Loucy (cell line): ENCODE measurements at regions not wholly inside any gene's neighbourhood (a gene's known extent, or its start where the extent isn't known, plus 50 kb on each side); places are given as distances from the start of the nearest gene placed in this dataset.

ENCODE experiments used
- H2AFZ ChIP-seq: fragments of 200-600 bp; sonication (generic); 2 replicates; pipeline ENCODE4 v1.6.0; 2016; ENCODE audit warnings: antibody characterized with exemption, mild to moderate bottlenecking, low read length, moderate library complexity
- H3F3A ChIP-seq: fragments of 200-600 bp; 2 replicates; pipeline ENCODE4 v1.6.0; 2016; ENCODE audit warnings: antibody characterized with exemption, low read depth, mild to moderate bottlenecking
- H3K27me3 ChIP-seq: fragments of 200-600 bp; sonication (generic); 2 replicates; pipeline ENCODE4 v1.6.1; 2014; ENCODE audit warnings: low read length, mild to moderate bottlenecking; ENCODE audit not compliant: insufficient read depth, poor library complexity, severe bottlenecking
- H3K36me3 ChIP-seq: fragments of 200-600 bp; sonication (generic); 2 replicates; pipeline ENCODE4 v1.6.1; 2016; ENCODE audit warnings: low read length; ENCODE audit not compliant: insufficient read depth
- H3K4me1 ChIP-seq: fragments of 200-600 bp; sonication (generic); 2 replicates; pipeline ENCODE4 v1.5.1; 2014; ENCODE audit warnings: low read length, mild to moderate bottlenecking; ENCODE audit not compliant: insufficient read depth, poor library complexity, severe bottlenecking
- H3K4me2 ChIP-seq: fragments of 200-600 bp; sonication (generic); 2 replicates; pipeline ENCODE4 v1.6.0; 2014; ENCODE audit warnings: antibody characterized with exemption, low read length, low read depth, mild to moderate bottlenecking; ENCODE audit not compliant: poor library complexity, severe bottlenecking
- H3K4me3 ChIP-seq: fragments of 200-600 bp; sonication (generic); 2 replicates; pipeline ENCODE4 v1.5.1; 2014; ENCODE audit warnings: low read length, mild to moderate bottlenecking, mixed read lengths; ENCODE audit not compliant: poor library complexity, severe bottlenecking
- H3K79me2 ChIP-seq: fragments of 200-600 bp; sonication (generic); 2 replicates; pipeline ENCODE4 v1.6.1; 2014; ENCODE audit warnings: low read length; ENCODE audit not compliant: insufficient read depth
- H3K9ac ChIP-seq: fragments of 200-600 bp; sonication (generic); 2 replicates; pipeline ENCODE4 v1.6.0; 2014; ENCODE audit warnings: mild to moderate bottlenecking, low read depth, low read length, moderate library complexity; ENCODE audit not compliant: poor library complexity, severe bottlenecking
- H3K9me2 ChIP-seq: fragments of 200-600 bp; sonication (generic); replicated peaks from 2 replicates; pipeline ENCODE4 v1.6.1; 2016; ENCODE audit warnings: low read depth, low read length, mixed read lengths
- H3K9me3 ChIP-seq: fragments of 200-600 bp; sonication (generic); 2 replicates; pipeline ENCODE4 v1.6.1; 2014; ENCODE audit warnings: mild to moderate bottlenecking, antibody characterized with exemption, low read length, low read depth; ENCODE audit not compliant: insufficient read depth
- H4K20me1 ChIP-seq: fragments of 200-600 bp; sonication (generic); 2 replicates; pipeline ENCODE4 v1.6.0; 2014; ENCODE audit warnings: antibody characterized with exemption, low read length, mild to moderate bottlenecking; ENCODE audit not compliant: insufficient read depth, poor library complexity, severe bottlenecking
- CTCF ChIP-seq: fragments of 200-600 bp; sonication (generic); conservative IDR thresholded peaks from 2 replicates; pipeline ENCODE4 v1.5.1; 2014; ENCODE audit warnings: mild to moderate bottlenecking, antibody characterized with exemption, low read length
- EZH2phosphoT487 ChIP-seq: fragments of 200-600 bp; IDR thresholded peaks from 2 replicates; pipeline ENCODE4 v1.6.1; 2018; ENCODE audit warnings: antibody characterized with exemption, mild to moderate bottlenecking, moderate library complexity, borderline replicate concordance

DNA sequence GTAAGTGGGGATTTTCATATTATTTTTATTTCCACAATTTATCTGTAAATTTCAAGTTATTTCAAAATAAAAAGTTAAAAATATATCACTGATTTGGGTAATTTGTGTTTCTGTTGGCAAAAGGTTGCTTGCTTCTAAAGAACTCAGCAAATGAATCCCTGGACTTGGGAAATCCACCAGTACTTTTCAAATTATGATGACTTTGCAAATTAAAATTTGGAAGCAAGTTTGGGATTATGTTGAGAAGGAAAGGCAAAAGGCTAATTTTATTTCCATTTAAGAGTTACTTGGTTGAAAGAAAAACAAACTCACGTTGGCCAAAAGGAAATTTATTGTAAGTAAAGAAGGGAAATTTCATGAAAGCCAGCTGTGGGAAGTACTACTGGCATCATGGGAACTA, 220.3 kb downstream of the MAP2K6 start:
- no peaks in the 10 kb centered on the region for H3F3A ChIP-seq
- H3K4me3 ChIP-seq = no peak overlapping the region
- no peaks in the 10 kb centered on the region for H3K4me1 ChIP-seq
- TF ChIP-seq CTCF (no peak), EZH2phosphoT487 (no peak)
- H3K9ac ChIP-seq = no peak overlapping the region
- H2AFZ ChIP-seq = no peak overlapping the region
- H4K20me1 ChIP-seq = no peaks in the 10 kb centered on the region
- no peaks in the 10 kb centered on the region for H3K9me2 ChIP-seq
- H3K79me2 ChIP-seq = no peaks in the 10 kb centered on the region
- no peak overlapping the region for H3K4me2 ChIP-seq
- no peaks in the 10 kb centered on the region for H3K36me3 ChIP-seq
- no peaks in the 10 kb centered on the region; the same call in 1 of the 2 replicates for H3K9me3 ChIP-seq
- no peaks in the 10 kb centered on the region for H3K27me3 ChIP-seq

DNA sequence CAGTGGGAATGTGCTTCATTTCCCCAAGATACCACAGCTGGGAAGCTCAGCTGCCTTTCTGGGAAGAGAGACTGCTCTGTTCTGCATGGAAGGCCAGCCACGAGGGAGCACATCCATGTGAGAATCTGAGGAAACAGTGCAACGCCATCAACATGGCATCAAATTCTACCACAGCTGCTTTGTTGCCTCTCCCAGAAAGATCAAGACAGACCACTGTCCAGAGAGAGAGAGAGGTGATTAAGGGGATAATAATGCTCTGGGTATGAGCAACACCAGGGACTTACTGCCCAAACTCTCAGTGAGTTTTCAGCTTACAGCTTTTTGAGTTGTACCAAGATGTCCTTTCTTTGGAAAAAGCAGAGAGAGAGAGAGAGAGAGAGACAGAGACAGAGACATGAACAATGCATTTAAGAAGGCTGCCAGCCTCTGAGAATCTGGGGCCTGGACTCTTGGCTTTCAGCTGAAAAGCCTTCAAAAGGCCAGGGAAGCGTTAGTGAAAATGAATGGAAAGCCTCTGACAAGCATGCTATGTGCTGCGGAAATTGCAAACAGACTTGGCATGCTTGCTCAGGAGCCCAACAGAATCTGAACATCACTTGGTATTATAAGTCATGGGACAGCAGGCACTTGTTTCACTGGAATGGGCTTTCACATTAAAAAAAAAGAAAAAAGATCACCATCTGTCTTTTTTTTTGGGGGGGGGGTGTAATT, 223.1 kb downstream of the MAP2K6 start:
- no peaks in the 10 kb centered on the region for H4K20me1 ChIP-seq
- no peaks in the 10 kb centered on the region for H3K79me2 ChIP-seq
- no peaks in the 10 kb centered on the region for H3K36me3 ChIP-seq
- H3K4me2 ChIP-seq = no peak overlapping the region
- no peaks in the 10 kb centered on the region for H3K27me3 ChIP-seq
- TF ChIP-seq CTCF (no peak), EZH2phosphoT487 (no peak)
- H3K4me1 ChIP-seq = no peaks in the 10 kb centered on the region
- no peaks in the 10 kb centered on the region; the same call in 1 of the 2 replicates for H3K9me3 ChIP-seq
- H3K4me3 ChIP-seq = no peak overlapping the region
- H3K9me2 ChIP-seq = no peaks in the 10 kb centered on the region
- H3F3A ChIP-seq = no peaks in the 10 kb centered on the region
- H3K9ac ChIP-seq = no peak overlapping the region
- no peak overlapping the region for H2AFZ ChIP-seq

GRCh38 chr17:69639096-69639495, 224.6 kb downstream of the MAP2K6 start:
- no peaks in the 10 kb centered on the region for H3K4me1 ChIP-seq
- TF ChIP-seq EZH2phosphoT487 = no peak
- TF ChIP-seq CTCF = no peak
- no peaks in the 10 kb centered on the region for H4K20me1 ChIP-seq
- no peaks in the 10 kb centered on the region for H3K79me2 ChIP-seq
- no peaks in the 10 kb centered on the region for H3K36me3 ChIP-seq
- no peak overlapping the region for H2AFZ ChIP-seq
- H3K9ac ChIP-seq = no peak overlapping the region
- no peaks in the 10 kb centered on the region for H3K27me3 ChIP-seq
- H3F3A ChIP-seq = no peaks in the 10 kb centered on the region
- H3K4me2 ChIP-seq = no peak overlapping the region
- H3K9me3 ChIP-seq = no peaks in the 10 kb centered on the region
- H3K9me2 ChIP-seq = no peaks in the 10 kb centered on the region
- H3K4me3 ChIP-seq = no peak overlapping the region
